ENCODE measurements at regions not wholly inside any gene's neighbourhood (a gene's known extent, or its start where the extent isn't known, plus 50 kb on each side); places are given as distances from the start of the nearest gene placed in this dataset.

- no peaks in the 10 kb centered on the region for H3K27me3 ChIP-seq
- H3K9me3 ChIP-seq: no peaks in the 10 kb centered on the region
- H3K27ac ChIP-seq: no peak overlapping the region
- WGBS, 2 donors: 83 to 84% methylated on average over 12 of the region's 12 CpGs
- DNase-seq: peak; percentile 48
- TF ChIP-seq CTCF (IDR thresholded peaks at IDR 0.05): no peak
- no peaks in the 10 kb centered on the region for H3K4me1 ChIP-seq
- no peaks in the 10 kb centered on the region for H3K36me3 ChIP-seq
- intact Hi-C loops (cut with DNase I): no loop called here
- no peak overlapping the region for H3K4me3 ChIP-seq
These were observed 122.3 kb upstream of the AFDN start for GRCh38 chr6:167704396-167704901.

- no peaks in the 10 kb centered on the region for H3K36me3 ChIP-seq
- DNase-seq: no peak
These were observed 121.4 kb upstream of the AFDN start for GRCh38 chr6:167705211-167705750.

GRCh38 chr6:167706313-167707109 is 120.2 kb upstream of the AFDN start:
- no peak overlapping the region for H3K4me3 ChIP-seq
- TF ChIP-seq CTCF (IDR thresholded peaks at IDR 0.05) (no peak), POLR2A (IDR thresholded peaks at IDR 0.05) (no peak), POLR2AphosphoS5 (IDR thresholded peaks at IDR 0.05) (no peak), EP300 (IDR thresholded peaks at IDR 0.05) (no peak)
- no peaks in the 10 kb centered on the region for H3K9me3 ChIP-seq
- H3K36me3 ChIP-seq: no peaks in the 10 kb centered on the region
- WGBS, 2 donors: 63 to 86% methylated on average over 28 of the region's 28 CpGs
- intact Hi-C loops (cut with DNase I): no loop called here
- no peak for DNase-seq
- H3K27me3 ChIP-seq: peaks cover 0 to 5% (median 0%) of the 10 kb centered on the region in 3 donors
- no peak overlapping the region for H3K27ac ChIP-seq
- no peaks in the 10 kb centered on the region for H3K4me1 ChIP-seq

More at GRCh38 chr6:167705211-167705750, 121.4 kb upstream of the AFDN start:
- intact Hi-C loops (cut with DNase I): no loop called here
- Histone ChIP-seq H3K4me3 (no peak overlapping the region), H3K9me3 (no peaks in the 10 kb centered on the region), H3K27me3 (no peaks in the 10 kb centered on the region), H3K4me1 (no peaks in the 10 kb centered on the region), H3K27ac (no peak overlapping the region)
- no peak for TF ChIP-seq POLR2AphosphoS5 (IDR thresholded peaks at IDR 0.05)
- TF ChIP-seq POLR2A (IDR thresholded peaks at IDR 0.05): no peak
- TF ChIP-seq CTCF (IDR thresholded peaks at IDR 0.05): no peak
- TF ChIP-seq EP300 (IDR thresholded peaks at IDR 0.05): no peak
- WGBS, 2 donors: 81 to 85% methylated on average over 26 of the region's 26 CpGs

GRCh38 chr6:167707686-167708500 is 118.8 kb upstream of the AFDN start:
- no peak overlapping the region for H3K4me3 ChIP-seq
- no peak overlapping the region for H3K27ac ChIP-seq
- no peaks in the 10 kb centered on the region for H3K4me1 ChIP-seq
- TF ChIP-seq POLR2AphosphoS5 (IDR thresholded peaks at IDR 0.05) (no peak), EP300 (IDR thresholded peaks at IDR 0.05) (no peak), CTCF (IDR thresholded peaks at IDR 0.05) (no peak), POLR2A (IDR thresholded peaks at IDR 0.05) (no peak)
- H3K9me3 ChIP-seq: no peaks in the 10 kb centered on the region
- H3K36me3 ChIP-seq: no peaks in the 10 kb centered on the region
- no peak for DNase-seq
- peaks cover 0 to 17% (median 0%) of the 10 kb centered on the region in 3 donors for H3K27me3 ChIP-seq
- intact Hi-C loops (cut with DNase I): no loop called here
- WGBS, 2 donors: 84 to 91% methylated on average over 25 of the region's 25 CpGs
